GM23338 (cell line): ENCODE measurements at regions not wholly inside any gene's neighbourhood (a gene's known extent, or its start where the extent isn't known, plus 50 kb on each side); places are given as distances from the start of the nearest gene placed in this dataset.

Source experiments
- ATAC-seq: fragments of 200-7000 bp; cut with Tn5 transposase; 3 replicates; pipeline ENCODE4 v1.9.1; 2020
- DNase-seq: peaks from one replicate; pipeline ENCODE4 v3.0.0-alpha.2; 2015; ENCODE audit warnings: low spot score
- H2AFZ ChIP-seq: fragments of 200-600 bp; sonication (generic); 2 replicates; pipeline ENCODE4 v1.8.0; 2016; ENCODE audit warnings: antibody characterized with exemption, mild to moderate bottlenecking, moderate library complexity
- H3F3A ChIP-seq: fragments of 200-600 bp; sonication (generic); replicated peaks from 2 replicates; pipeline ENCODE4 v1.8.0; 2017; ENCODE audit warnings: antibody characterized with exemption, mixed run types, low read depth
- H3K27ac ChIP-seq: fragments of 200-600 bp; sonication (generic); 2 replicates; pipeline ENCODE4 v1.6.1; 2016; ENCODE audit warnings: low read depth
- H3K27me3 ChIP-seq: fragments of 200-600 bp; sonication (generic); 2 replicates; pipeline ENCODE4 v1.8.0; 2016; ENCODE audit warnings: mild to moderate bottlenecking, mixed run types, moderate library complexity; ENCODE audit not compliant: insufficient read depth
- H3K36me3 ChIP-seq: fragments of 200-600 bp; sonication (generic); 2 replicates; pipeline ENCODE4 v1.8.0; 2016; ENCODE audit warnings: mild to moderate bottlenecking; ENCODE audit not compliant: insufficient read depth
- H3K4me1 ChIP-seq: fragments of 200-600 bp; sonication (generic); 2 replicates; pipeline ENCODE4 v1.8.0; 2016; ENCODE audit warnings: mild to moderate bottlenecking, moderate library complexity; ENCODE audit not compliant: insufficient read depth
- H3K4me2 ChIP-seq: fragments of 200-600 bp; sonication (generic); 2 replicates; pipeline ENCODE4 v1.7.1; 2017; ENCODE audit warnings: mixed run types
- H3K4me3 ChIP-seq: fragments of 200-600 bp; sonication (generic); 2 replicates; pipeline ENCODE4 v1.6.1; 2016; ENCODE audit warnings: mixed run types
- H3K79me2 ChIP-seq: fragments of 200-600 bp; sonication (generic); replicated peaks from 2 replicates; pipeline ENCODE4 v1.8.0; 2017; ENCODE audit warnings: mild to moderate bottlenecking; ENCODE audit not compliant: insufficient read depth
- H3K9me2 ChIP-seq: fragments of 200-600 bp; sonication (generic); 2 replicates; pipeline ENCODE4 v1.8.0; 2017; ENCODE audit not compliant: insufficient read depth
- H4K20me1 ChIP-seq: fragments of 200-600 bp; sonication (generic); replicated peaks from 2 replicates; pipeline ENCODE4 v1.8.0; 2017; ENCODE audit warnings: mild to moderate bottlenecking; ENCODE audit not compliant: insufficient read depth
- H3K27ac Mint-ChIP-seq: 2 replicates; pipeline ENCODE4 v1.8.0; 2020; ENCODE audit warnings: inconsistent platforms, mild to moderate bottlenecking, moderate library complexity, mixed read lengths
- H3K27me3 Mint-ChIP-seq: 3 replicates; pipeline ENCODE4 v1.8.0; 2022; ENCODE audit warnings: low read depth, mild to moderate bottlenecking, moderate library complexity, mixed read lengths, inconsistent platforms; ENCODE audit not compliant: insufficient read depth, poor library complexity
- H3K36me3 Mint-ChIP-seq: 3 replicates; pipeline ENCODE4 v1.8.0; 2021; ENCODE audit warnings: low read depth, mild to moderate bottlenecking, inconsistent platforms, moderate library complexity, mixed read lengths
- H3K4me1 Mint-ChIP-seq: 3 replicates; pipeline ENCODE4 v1.8.0; 2020; ENCODE audit warnings: mild to moderate bottlenecking, inconsistent platforms, mixed read lengths
- H3K4me3 Mint-ChIP-seq: 3 replicates; pipeline ENCODE4 v1.8.0; 2021; ENCODE audit warnings: moderate library complexity, mild to moderate bottlenecking, inconsistent platforms, mixed read lengths
- H3K9me3 Mint-ChIP-seq: 3 replicates; pipeline ENCODE4 v1.8.0; 2020; ENCODE audit warnings: moderate library complexity, mild to moderate bottlenecking, inconsistent platforms, mixed read lengths
- CREB1 ChIP-seq: fragments of 250-450 bp; sonication (Bioruptor Pico); IDR thresholded peaks from 2 replicates; pipeline ENCODE4 v1.5.0; 2020; ENCODE audit warnings: low read depth, mild to moderate bottlenecking, moderate library complexity
- ETS1 ChIP-seq: IDR thresholded peaks from 2 replicates; pipeline ENCODE4 v1.6.1; 2016; ENCODE audit warnings: antibody characterized with exemption
- EZH2 ChIP-seq: fragments of 200-600 bp; sonication (generic); IDR thresholded peaks from one replicate; pipeline ENCODE4 v1.8.0; 2017; ENCODE audit warnings: antibody characterized with exemption, mild to moderate bottlenecking, low read depth; ENCODE audit not compliant: unreplicated experiment
- EZH2phosphoT487 ChIP-seq: fragments of 200-600 bp; sonication (generic); IDR thresholded peaks from one replicate; pipeline ENCODE4 v1.8.1; 2018; ENCODE audit warnings: antibody characterized with exemption; ENCODE audit not compliant: unreplicated experiment
- JUNB ChIP-seq: IDR thresholded peaks from one replicate; pipeline ENCODE4 v1.6.1; 2016; ENCODE audit warnings: antibody characterized with exemption; ENCODE audit not compliant: unreplicated experiment
- NANOG ChIP-seq: IDR thresholded peaks from 2 replicates; pipeline ENCODE4 v1.6.1; 2016; ENCODE audit warnings: antibody characterized with exemption, borderline replicate concordance
- POLR2AphosphoS5 ChIP-seq: IDR thresholded peaks from 2 replicates; pipeline ENCODE4 v1.6.1; 2016; ENCODE audit warnings: antibody characterized with exemption, low read depth
- REST ChIP-seq: IDR thresholded peaks from one replicate; pipeline ENCODE4 v1.6.1; 2018; ENCODE audit warnings: antibody characterized with exemption; ENCODE audit not compliant: unreplicated experiment
- STAT1 ChIP-seq: IDR thresholded peaks from one replicate; pipeline ENCODE4 v1.6.1; 2016; ENCODE audit warnings: antibody characterized with exemption; ENCODE audit not compliant: unreplicated experiment
- ZNF114 ChIP-seq: fragments of 250-450 bp; sonication (Bioruptor Pico); IDR thresholded peaks from 2 replicates; pipeline ENCODE4 v1.5.0; 2020; ENCODE audit warnings: mild to moderate bottlenecking, moderate library complexity
- ZNF462 ChIP-seq: fragments of 250-450 bp; sonication (Bioruptor Pico); IDR thresholded peaks from 2 replicates; pipeline ENCODE4 v1.5.0; 2020; ENCODE audit warnings: mild to moderate bottlenecking, moderate library complexity

- H3K9me3 Mint-ChIP-seq, result peaks cover 8% of the 10 kb centered on the region
- H3K36me3 Mint-ChIP-seq, result peaks cover 7% of the 10 kb centered on the region; the same call in 1 of the 3 replicates
- Histone ChIP-seq H3K36me3 (0 out of 2 replicates have a peak, but pooled peaks cover 2% of the 10 kb centered on the region), H2AFZ (no peak overlapping the region), H3F3A (no peaks in the 10 kb centered on the region), H3K27ac (no peak overlapping the region), H3K27me3 (no peaks in the 10 kb centered on the region), H3K9me2 (0 out of 2 replicates have a peak, but pooled peaks cover 10% of the 10 kb centered on the region), H3K4me2 (no peak overlapping the region), H3K79me2 (no peaks in the 10 kb centered on the region), H3K4me3 (no peak overlapping the region), H4K20me1 (no peaks in the 10 kb centered on the region), H3K4me1 (no peaks in the 10 kb centered on the region)
- TF ChIP-seq NANOG (no peak), ETS1 (no peak), JUNB (no peak), REST (no peak), STAT1 (no peak), POLR2AphosphoS5 (no peak), CREB1 (CRISPR knock-in tag) (no peak), EZH2 (no peak), ZNF114 (CRISPR knock-in tag) (no peak), ZNF462 (no peak), EZH2phosphoT487 (no peak)
- peaks cover 4% of the 10 kb centered on the region for H3K27me3 Mint-ChIP-seq
- no peak overlapping the region for H3K27ac Mint-ChIP-seq
- H3K4me1 Mint-ChIP-seq, result peaks cover 10% of the 10 kb centered on the region
- DNase-seq (no peak), ATAC-seq (no peak)
- H3K4me3 Mint-ChIP-seq, result no peak overlapping the region
These were observed 191.2 kb upstream of the PDZRN3 start for GRCh38 chr3:73815966-73816365.
